ENCODE measurements at regions not wholly inside any gene's neighbourhood (a gene's known extent, or its start where the extent isn't known, plus 50 kb on each side); places are given as distances from the start of the nearest gene placed in this dataset.
A peak's percentile ranks its signal among the peaks of the same experiment; 100 is the strongest.

GRCh38 chr11:33542921-33543320 lies 157.7 kb downstream of the C11orf91 start:
- TF ChIP-seq, protein P1, sequence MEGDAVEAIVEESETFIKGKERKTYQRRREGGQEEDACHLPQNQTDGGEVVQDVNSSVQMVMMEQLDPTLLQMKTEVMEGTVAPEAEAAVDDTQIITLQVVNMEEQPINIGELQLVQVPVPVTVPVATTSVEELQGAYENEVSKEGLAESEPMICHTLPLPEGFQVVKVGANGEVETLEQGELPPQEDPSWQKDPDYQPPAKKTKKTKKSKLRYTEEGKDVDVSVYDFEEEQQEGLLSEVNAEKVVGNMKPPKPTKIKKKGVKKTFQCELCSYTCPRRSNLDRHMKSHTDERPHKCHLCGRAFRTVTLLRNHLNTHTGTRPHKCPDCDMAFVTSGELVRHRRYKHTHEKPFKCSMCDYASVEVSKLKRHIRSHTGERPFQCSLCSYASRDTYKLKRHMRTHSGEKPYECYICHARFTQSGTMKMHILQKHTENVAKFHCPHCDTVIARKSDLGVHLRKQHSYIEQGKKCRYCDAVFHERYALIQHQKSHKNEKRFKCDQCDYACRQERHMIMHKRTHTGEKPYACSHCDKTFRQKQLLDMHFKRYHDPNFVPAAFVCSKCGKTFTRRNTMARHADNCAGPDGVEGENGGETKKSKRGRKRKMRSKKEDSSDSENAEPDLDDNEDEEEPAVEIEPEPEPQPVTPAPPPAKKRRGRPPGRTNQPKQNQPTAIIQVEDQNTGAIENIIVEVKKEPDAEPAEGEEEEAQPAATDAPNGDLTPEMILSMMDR (conservative IDR thresholded peaks at IDR 0.05; ENCODE audit: low read depth, low read length), result peak; percentile 94
- no peak for TF ChIP-seq EZH2 (IDR thresholded peaks at IDR 0.05; ENCODE audit: borderline replicate concordance, low read depth, low read length, poor library complexity, severe bottlenecking)

All from A673 (cell line).